ENCODE measurements at regions not wholly inside any gene's neighbourhood (a gene's known extent, or its start where the extent isn't known, plus 50 kb on each side); places are given as distances from the start of the nearest gene placed in this dataset.
A peak's percentile ranks its signal among the peaks of the same experiment; 100 is the strongest.

- no peaks in the 10 kb centered on the region for H3K9me3 ChIP-seq (ENCODE audit: severe bottlenecking)
- ATAC-seq (ENCODE audit: low read depth) (peak; percentile 72), DNase-seq (ENCODE audit: low spot score) (no peak)
- H3K27me3 ChIP-seq (ENCODE audit: insufficient read depth, poor library complexity, severe bottlenecking), result no peaks in the 10 kb centered on the region
- H3K4me1 ChIP-seq (ENCODE audit: insufficient read depth, poor library complexity, severe bottlenecking), result peaks cover 25% of the 10 kb centered on the region
- H3K36me3 ChIP-seq (ENCODE audit: low read depth), result no peaks in the 10 kb centered on the region
- no peak for TF ChIP-seq CTCF (IDR thresholded peaks at IDR 0.05; ENCODE audit: poor library complexity, severe bottlenecking)
- no peak overlapping the region for H3K4me3 ChIP-seq (ENCODE audit: severe bottlenecking)
- H3K27ac ChIP-seq (ENCODE audit: poor library complexity, severe bottlenecking), result peak overlapping the region; percentile 21
Measured at GRCh38 chr1:199685369-199685768, 342.1 kb upstream of the NR5A2 start.

DNA sequence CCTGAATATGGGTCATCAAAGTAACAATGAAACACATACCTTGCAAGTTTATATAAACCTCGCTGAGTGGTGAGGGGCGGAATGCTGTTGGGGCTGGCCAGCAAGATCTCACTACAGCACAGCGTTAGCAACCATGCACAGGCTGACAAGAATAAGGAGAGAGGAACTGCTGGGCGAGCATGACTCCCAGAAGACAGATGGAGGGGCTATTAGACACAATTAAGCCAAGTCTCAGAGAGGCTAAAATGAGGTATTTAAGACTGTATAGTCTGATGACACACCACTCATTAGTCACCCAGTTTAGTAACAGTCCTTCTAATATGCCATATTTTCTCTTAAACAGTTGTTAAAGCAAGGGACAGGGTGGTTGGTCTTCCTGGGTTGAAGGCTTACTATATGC is 340.2 kb upstream of the NR5A2 start:
- H3K4me1 ChIP-seq (ENCODE audit: insufficient read depth, poor library complexity, severe bottlenecking), result peaks cover 42% of the 10 kb centered on the region
- H3K27ac ChIP-seq (ENCODE audit: poor library complexity, severe bottlenecking), result no peak overlapping the region
- DNase-seq (ENCODE audit: low spot score), result no peak
- H3K4me3 ChIP-seq (ENCODE audit: severe bottlenecking), result no peak overlapping the region
- H3K36me3 ChIP-seq (ENCODE audit: low read depth), result no peaks in the 10 kb centered on the region
- no peaks in the 10 kb centered on the region for H3K9me3 ChIP-seq (ENCODE audit: severe bottlenecking)
- no peak for ATAC-seq (ENCODE audit: low read depth)
- no peaks in the 10 kb centered on the region for H3K27me3 ChIP-seq (ENCODE audit: insufficient read depth, poor library complexity, severe bottlenecking)
- no peak for TF ChIP-seq CTCF (IDR thresholded peaks at IDR 0.05; ENCODE audit: poor library complexity, severe bottlenecking)

DNA sequence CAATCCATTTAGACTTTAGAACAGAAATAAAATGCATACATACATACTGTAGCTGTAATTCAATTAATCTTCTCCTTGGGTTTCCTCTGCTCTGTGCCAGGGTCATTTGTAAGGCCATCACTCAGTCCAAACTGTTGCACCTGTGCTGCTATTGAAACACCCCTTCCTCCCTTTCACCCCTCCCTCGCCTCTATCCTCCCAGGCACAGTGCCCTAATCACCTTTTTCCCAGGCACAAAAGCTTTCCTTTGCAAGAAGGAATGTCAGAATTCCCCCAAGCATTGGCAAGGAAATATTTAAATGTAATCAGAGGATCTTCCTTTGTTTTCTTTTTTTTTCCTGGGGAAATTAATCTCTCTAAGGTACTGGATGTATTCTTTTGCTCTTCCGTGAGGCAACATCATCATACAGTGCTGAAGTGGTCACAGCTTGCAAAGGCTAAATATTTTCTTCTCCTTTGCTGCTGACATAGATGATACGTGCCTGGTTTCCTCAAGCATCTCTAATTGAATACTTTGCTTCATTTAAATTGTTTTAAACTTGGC is 339.3 kb upstream of the NR5A2 start:
- no peak for TF ChIP-seq CTCF (IDR thresholded peaks at IDR 0.05; ENCODE audit: poor library complexity, severe bottlenecking)
- DNase-seq (ENCODE audit: low spot score), result no peak
- H3K4me3 ChIP-seq (ENCODE audit: severe bottlenecking), result no peak overlapping the region

DNA sequence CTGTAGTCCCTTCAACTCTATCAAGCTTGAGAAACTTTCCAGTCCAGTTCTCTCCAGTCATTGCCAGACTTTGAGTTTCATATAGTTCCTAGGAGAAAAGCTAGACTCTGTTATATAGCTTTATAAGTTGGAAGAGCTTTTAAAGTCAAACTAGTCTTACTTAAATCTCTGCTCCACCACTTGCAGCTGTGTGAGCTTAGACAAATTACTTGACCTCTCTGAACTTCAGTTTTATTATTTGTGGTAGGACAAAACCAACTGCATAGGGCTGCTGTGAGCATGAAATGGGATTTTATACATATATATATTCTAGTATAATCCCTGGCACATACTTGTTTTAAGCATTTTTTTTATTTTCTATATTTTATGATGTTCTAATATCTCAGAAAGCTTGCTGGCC is 338.7 kb upstream of the NR5A2 start:
- Histone ChIP-seq H3K9me3 (ENCODE audit: severe bottlenecking) (no peaks in the 10 kb centered on the region), H3K27ac (ENCODE audit: poor library complexity, severe bottlenecking) (no peak overlapping the region), H3K4me3 (ENCODE audit: severe bottlenecking) (no peak overlapping the region), H3K36me3 (ENCODE audit: low read depth) (no peaks in the 10 kb centered on the region), H3K4me1 (ENCODE audit: insufficient read depth, poor library complexity, severe bottlenecking) (peaks cover 42% of the 10 kb centered on the region), H3K27me3 (ENCODE audit: insufficient read depth, poor library complexity, severe bottlenecking) (no peaks in the 10 kb centered on the region)
- TF ChIP-seq CTCF (IDR thresholded peaks at IDR 0.05; ENCODE audit: poor library complexity, severe bottlenecking), result no peak
- DNase-seq (ENCODE audit: low spot score) (no peak), ATAC-seq (ENCODE audit: low read depth) (no peak)

More for the DNA sequence above, 339.3 kb upstream of the NR5A2 start:
- no peak for ATAC-seq (ENCODE audit: low read depth)
- Histone ChIP-seq H3K27me3 (ENCODE audit: insufficient read depth, poor library complexity, severe bottlenecking) (no peaks in the 10 kb centered on the region), H3K27ac (ENCODE audit: poor library complexity, severe bottlenecking) (no peak overlapping the region), H3K4me1 (ENCODE audit: insufficient read depth, poor library complexity, severe bottlenecking) (peaks cover 42% of the 10 kb centered on the region), H3K36me3 (ENCODE audit: low read depth) (no peaks in the 10 kb centered on the region), H3K9me3 (ENCODE audit: severe bottlenecking) (no peaks in the 10 kb centered on the region)

DNA sequence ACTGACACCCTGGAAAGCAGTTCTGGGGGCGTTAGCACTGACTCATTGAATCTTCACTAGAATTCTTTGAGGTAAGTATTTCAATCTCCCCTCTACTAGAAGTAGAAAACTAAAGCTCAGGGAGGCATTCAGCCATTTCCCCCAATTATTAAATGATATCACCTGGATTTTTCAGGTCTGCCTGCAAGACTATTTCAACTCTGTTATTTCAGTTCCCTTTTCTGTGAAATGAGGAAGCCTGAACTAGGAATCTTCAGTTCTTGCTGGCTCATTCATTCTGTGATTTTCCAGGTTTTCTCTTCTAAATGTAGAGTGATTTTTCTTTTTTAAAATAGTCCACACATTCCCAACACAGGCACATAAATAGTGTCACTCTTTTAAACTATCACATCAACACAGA is 337.0 kb upstream of the NR5A2 start:
- no peak for TF ChIP-seq CTCF (IDR thresholded peaks at IDR 0.05; ENCODE audit: poor library complexity, severe bottlenecking)
- DNase-seq (ENCODE audit: low spot score), result no peak

More for the DNA sequence above, 337.0 kb upstream of the NR5A2 start:
- Histone ChIP-seq H3K27me3 (ENCODE audit: insufficient read depth, poor library complexity, severe bottlenecking) (no peaks in the 10 kb centered on the region), H3K4me1 (ENCODE audit: insufficient read depth, poor library complexity, severe bottlenecking) (peaks cover 35% of the 10 kb centered on the region), H3K36me3 (ENCODE audit: low read depth) (no peaks in the 10 kb centered on the region), H3K9me3 (ENCODE audit: severe bottlenecking) (no peaks in the 10 kb centered on the region), H3K27ac (ENCODE audit: poor library complexity, severe bottlenecking) (no peak overlapping the region), H3K4me3 (ENCODE audit: severe bottlenecking) (no peak overlapping the region)
- ATAC-seq (ENCODE audit: low read depth), result no peak
